Limb (tissue), 2 donors: ENCODE measurements at regions not wholly inside any gene's neighbourhood (a gene's known extent, or its start where the extent isn't known, plus 50 kb on each side); places are given as distances from the start of the nearest gene placed in this dataset.
A peak's percentile ranks its signal among the peaks of the same experiment; 100 is the strongest.

Experiments used
- DNase-seq, 2 donors: peaks; one replicate each; pipeline ENCODE4 v3.0.0-alpha.2; 2016; ENCODE audit errors: extremely low spot score in 2 of 2

DNA sequence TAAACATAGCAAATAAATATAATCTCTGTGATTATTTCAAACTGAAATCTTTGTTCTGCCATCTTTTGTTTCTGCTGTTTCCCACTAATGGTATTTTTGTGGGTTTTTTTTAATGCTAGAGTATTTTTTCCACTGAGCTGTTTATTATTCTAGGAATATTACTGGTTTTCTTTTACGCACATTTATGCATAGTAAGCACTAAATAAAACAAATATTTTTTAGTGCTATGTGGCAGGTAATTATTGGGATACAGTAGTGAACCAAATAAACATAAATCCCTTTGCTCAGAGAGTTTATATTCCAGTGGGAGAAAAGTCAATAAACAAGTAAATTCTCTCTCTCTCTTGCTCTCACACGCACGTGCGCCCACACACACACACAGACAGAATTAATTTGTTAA lies 397.4 kb downstream of the PRDM5 start:
- DNase-seq, result no peak

DNA sequence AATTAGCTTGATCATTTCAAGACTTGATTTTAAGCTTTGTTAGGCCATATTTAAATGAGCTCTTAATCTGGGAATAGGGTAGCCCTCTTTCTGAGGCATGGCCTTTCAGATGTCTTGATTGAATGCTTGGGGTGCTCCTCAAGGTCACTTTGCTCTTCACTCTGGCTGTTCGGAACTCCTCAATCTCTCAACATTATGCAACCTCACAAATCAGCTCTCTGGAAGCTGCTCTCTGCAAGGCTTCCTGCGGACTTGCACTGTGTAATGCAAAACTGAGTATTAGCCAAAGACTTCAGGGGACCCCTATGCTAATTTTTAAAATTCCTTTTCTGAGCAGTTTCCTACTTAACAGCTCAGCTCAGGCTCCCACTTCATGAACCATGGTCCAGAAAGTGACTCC lies 398.3 kb downstream of the PRDM5 start:
- no peak for DNase-seq

DNA sequence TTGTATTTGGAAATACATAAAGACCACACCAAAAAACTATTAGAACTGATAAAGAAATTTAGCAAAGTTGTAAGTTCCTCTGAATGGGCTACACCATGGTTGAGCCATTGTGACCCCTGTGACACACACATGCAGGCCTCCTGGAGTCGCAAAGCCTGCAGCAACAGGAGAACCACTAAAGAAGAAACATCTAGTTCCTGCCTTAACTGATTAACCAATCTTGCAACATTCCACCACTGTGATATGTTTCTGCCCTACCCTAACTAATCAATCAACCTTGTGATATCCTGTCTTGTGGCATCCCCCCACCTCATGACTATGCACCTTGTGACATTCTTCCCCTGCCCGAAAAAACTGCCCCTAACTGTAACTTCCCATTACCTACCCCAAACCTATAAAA lies 401.8 kb downstream of the PRDM5 start:
- no peak for DNase-seq

DNA sequence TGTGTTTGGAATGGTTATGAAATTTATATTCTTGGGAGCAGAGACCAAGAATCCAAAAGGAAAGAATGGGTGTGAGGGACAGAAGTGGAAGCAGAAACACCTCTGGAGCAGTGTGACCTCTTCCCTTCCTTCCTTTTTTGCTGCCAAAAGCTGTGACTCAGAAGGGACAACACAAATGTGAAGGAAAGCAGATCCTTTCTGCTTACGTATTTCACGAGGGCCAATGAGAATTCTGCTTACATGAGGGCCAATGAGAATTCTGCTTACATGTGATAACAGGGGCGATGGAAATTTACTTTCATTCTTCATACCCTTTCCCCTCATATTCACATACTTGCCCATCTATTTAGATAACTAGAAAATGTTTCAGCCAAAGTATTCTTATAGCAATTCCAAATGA lies 404.6 kb downstream of the PRDM5 start:
- DNase-seq, result no peak

DNA sequence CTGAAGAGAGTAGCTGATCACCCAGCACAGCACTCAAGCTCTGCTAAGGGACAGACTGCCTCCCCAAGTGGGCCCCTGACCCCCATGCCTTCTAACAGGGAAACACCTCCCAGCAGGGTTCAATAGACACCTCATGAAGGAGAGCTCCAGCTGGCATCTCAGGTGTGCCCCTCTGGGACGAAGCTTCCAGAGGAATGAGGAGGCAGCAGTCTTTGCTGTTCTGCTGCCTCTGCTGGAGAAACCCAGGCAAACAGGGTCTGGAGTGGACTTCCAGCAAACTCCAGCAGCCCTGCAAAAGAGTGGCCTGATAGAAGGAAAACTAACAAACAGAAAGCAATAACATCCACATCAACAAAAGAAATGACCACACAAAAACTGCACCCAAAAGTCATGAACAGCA lies 412.8 kb downstream of the PRDM5 start:
- DNase-seq, result no peak

DNA sequence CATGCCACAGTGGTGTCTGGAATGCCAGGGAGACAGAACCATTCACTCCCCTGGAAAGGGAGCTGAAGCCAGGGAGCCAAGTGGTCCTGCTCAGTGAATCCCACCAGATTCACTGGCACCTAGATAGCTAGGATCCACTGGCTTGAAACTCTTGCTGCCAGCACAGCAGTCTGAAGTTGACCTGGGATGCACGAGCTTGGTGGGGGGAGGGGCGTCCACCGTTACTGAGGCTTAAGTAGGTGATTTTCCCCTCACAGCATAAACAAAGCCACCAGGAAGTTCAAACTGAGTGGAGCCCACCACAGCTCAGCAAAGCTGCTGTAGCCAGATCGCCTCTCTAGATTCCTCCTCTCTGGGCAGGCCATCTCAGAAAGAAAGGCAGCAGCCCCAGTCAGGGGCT lies 413.3 kb downstream of the PRDM5 start:
- no peak for DNase-seq

DNA sequence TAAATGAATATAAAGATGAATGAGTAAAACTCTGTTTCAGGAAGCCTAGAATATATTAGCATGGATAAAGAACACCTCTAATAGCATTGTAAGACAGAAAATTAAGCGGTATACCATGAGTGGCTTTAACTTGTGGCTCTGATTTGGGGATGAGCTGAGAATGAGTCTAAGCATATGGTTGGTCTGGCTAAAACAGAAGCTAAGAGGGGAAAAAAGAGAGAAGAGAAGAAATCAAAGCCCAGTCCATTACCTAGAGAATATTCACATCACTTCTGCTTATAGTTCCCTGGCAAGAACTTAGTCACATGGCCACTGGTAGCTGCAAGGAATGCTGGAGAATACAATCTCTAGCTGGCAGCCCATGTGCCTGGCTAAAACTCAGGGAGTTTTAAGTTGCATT lies 414.5 kb downstream of the PRDM5 start:
- no peak for DNase-seq

DNA sequence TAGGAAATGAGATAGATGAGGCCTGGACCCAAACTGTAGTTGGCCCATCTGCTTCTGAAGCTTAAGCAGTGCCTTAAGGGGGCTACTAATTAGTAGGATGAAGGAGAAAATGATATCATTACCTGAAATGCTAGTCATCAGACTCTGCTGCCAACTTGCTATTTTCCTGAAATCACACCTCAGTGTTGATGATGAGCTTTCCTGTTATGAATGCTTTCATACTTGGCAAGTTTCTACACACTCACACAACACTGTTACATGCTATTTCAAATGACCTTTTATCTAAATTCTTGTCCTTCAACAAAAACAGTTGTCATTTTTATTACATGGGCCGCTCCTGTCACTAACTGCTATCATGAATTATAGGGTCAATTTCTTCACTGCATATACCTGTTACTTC lies 416.0 kb downstream of the PRDM5 start:
- no peak for DNase-seq

DNA sequence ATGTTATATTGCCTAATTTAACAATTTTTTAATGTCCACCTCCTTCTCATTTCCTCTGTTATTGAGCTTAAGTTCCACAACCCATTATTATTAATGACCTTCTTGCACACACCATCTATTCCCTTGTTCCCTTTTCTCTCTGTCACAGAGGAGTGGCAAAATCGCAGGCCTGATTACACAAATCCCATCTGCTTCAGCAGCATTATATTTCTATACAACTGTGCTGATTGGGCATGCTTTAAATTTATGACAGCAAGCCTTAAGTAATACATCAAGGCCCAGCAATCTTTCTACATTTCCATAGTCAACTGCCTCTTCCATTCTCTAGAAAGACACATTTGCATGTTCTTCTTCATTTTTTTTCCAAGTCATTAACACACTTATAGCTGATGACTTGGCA lies 423.8 kb downstream of the PRDM5 start:
- DNase-seq, result no peak

DNA sequence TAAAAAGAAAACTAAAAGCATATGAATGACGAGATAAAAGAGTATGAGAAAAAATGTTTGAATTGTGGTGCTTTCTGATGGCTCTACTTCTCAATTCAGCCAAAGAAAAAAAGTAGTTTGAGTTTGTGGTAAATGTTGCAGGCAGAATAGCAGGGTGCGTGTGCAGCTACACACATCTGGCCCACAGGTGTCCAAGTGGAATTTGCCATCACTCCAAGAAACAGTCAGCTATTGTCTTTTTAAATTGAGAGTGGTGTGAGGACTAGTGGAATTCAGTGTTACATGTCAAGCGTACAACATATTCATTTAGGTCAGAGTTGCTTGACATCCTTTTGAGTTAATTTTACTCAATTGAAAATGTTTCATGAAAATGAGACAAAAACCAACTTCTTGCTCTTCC lies 424.8 kb upstream of the MAD2L1 start:
- DNase-seq, result no peak

DNA sequence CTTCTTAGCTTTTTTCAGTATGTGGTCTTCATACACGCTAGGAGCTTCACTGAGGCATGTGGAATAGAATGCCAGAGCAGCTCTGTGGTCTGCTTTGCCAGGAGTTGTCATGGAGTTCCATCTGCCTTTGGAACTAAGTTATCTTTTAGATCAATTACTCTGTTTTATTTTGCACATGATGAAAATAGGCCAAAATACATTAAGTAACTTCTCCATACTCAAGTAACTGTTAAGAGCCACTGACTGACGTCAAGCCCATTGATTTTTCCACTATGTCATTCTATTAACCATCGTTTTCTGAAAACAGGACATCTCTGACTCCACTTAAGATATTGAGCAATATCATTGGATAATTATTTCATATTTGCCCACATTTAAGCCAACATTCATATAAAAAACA lies 415.1 kb upstream of the MAD2L1 start:
- DNase-seq, result no peak

DNA sequence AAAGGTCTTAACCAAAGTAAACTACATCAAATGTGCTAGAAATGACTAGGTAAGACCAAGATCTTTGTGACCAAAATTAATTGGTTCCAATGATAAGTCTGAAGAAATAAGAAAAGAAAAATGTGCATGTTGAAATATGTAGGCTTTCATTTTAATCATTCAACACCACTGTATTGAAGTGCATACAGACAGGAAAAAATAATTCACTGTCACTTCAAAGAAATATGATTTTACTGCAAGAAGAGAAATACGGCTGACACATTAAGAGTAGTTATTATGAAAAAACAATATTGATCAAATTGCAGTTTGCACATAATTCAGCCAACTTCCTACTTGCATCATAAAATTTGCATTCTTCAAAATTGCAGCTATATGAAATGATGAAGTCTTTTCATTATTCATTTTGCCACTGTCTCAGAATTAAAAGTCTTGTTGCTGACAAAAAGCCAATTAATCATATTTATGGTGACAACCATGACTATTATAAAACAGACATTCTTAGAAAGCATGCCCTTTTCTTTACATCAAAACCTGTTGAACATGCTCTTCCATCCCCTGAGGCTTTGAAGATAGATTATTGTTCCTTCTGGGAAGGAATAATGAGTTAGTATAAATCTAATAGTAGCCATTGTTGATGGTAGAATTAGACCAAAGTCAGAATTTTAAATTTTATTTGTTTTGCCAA lies 405.9 kb upstream of the MAD2L1 start:
- no peak for DNase-seq

DNA sequence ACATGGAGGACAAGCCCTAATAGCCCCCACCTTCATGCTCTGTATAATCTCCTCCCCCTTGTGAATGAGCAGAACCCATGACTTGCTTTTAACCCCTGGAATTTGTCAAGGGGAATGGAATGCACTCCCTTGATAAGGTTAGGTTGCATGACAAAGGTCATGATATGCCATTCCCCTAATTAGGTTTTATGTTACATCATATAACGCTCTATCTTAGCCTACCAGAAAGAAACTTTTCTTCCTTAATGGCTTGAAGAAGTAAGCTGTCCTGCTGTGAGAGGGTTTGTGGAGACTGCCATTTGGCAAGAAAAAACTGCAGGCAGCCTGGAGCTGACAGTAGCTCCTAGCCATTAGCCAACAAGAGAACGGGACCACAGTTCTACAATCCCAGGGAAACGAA lies 399.8 kb upstream of the MAD2L1 start:
- no peak for DNase-seq

DNA sequence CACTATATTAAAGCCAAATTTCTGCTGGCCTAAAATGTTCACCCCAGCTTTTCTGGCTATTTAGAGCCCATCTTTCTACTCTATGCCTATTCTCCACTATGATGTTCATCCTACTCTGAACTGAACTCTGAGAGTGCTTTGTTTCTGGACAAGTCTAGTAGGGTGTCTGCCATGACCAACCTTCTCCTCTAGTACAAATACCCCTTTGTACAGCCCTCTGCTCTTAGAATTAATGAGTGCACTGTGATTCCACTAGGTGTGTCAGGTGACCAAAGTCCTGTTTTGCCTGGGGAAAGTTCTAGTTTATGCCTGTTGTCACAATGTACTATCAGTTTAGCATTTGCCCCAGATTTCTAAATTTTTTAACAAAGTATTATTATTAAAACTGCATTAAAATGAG lies 388.1 kb upstream of the MAD2L1 start:
- DNase-seq, result no peak

DNA sequence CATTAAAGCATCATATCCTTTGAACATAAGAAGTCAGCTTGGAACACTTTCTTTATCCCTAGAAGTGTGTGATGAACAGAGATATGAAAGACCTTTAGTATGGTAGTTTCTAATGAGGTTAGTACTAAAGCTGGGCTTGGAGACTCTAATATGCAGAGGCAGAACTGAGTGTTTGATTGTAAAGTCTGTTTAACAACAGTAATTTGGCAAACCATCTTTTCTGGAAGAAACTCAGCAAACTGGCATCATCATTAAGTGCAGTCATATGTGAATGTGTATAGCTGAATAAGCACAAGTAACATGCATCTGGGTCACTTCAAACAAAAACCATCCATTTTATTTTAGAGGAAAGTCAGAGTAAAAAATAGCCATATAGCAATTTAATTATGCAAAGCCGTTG lies 385.9 kb upstream of the MAD2L1 start:
- no peak for DNase-seq

DNA sequence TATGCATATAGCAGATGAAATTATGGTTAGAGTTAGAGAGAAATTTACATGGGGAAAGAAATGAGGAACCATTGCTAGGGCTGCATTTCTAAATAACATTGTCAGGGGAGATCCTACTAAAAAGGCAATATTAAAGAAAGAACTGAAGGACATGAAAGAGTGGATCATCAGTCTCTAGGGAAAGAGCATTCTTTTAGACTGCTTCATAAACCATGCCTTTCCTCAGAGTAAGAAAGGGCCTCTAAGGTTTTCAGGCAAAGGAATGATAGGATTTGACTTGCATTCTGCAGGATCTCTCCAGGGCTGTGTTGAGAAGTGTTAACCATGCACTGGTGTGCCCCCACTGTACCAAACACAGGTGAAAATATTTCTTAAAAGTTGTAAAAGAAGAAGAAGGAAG lies 385.4 kb upstream of the MAD2L1 start:
- no peak for DNase-seq

DNA sequence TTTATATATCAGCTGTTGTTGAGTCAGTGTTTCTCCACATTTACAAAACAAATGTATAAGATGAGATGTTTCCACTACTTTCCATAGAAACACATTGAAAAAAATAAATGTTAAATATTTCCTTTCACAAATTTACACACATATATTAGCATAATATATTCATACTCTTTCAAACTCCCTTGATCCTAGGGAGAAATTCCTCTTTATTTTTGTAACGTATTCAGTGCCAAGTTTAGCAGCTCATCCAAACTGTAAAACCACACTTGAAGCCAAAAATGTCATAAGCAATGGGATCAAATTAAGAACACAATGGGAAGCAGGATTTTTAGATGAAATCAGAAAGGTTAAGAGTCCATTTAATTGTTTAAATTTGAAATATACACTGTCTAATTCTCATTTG lies 381.1 kb upstream of the MAD2L1 start:
- no peak for DNase-seq

DNA sequence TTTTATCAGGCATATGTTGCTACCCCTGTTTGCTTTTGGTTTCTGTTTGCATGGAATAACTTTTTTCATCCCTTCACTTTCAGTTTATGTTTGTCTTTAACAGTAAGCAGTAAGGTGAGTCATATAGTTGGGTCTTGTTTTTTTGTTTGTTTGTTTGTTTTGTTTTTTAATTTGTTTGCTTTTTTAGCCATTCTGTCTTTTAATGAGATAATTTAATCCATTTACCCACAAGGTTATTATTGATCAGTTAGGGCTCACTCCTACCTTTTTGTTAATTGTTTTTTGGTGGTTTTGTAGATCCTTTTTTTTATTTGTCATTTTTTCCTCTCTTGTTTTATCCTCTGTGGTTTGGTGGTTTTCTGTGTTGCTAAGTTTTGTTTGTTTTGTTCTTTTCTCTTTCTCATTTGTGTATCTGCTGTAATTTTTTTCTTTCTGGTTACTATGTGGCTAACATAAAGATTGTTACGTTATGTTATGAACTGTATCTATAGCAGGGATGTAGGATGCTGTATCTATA lies 379.5 kb upstream of the MAD2L1 start:
- no peak for DNase-seq

DNA sequence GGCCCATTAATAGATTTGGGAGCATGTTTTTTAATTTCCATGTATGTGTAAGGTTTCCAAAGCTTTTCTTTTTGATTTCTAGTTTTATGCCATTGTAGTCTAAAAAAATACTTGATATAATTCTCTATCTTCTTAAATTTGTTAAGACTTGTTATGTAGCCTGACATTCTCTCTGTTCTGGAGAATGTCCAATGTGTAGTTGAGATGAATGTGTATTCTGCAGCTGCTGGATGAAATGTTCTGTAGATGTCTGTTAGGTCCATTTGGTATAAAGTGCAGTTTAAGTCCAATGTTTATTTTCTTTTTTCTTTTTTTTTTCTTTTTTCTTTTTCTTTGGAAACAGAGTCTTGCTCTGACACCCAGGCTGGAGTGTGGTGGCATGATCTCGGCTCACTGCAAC lies 378.5 kb upstream of the MAD2L1 start:
- DNase-seq, result no peak

DNA sequence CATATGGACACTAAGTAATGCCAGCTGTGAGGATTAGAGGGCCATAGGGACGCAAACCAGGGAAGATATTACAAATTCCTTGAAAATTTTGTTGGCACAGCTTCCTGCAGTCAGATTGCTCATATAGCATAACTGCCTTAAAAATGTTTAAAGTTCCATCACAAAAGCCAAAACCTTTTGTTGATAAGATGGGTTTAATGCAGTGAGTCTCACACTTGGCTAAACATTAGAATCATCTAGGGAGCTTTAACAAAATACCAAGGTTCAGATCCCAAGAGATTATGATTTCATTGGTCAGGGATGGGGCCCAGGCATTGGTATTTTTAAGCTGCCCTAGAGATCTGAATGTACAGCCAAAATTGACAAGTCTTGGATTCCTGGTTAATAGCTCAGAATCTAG lies 376.5 kb upstream of the MAD2L1 start:
- peak in 1 of 2 donors; percentile 39 for DNase-seq

DNA sequence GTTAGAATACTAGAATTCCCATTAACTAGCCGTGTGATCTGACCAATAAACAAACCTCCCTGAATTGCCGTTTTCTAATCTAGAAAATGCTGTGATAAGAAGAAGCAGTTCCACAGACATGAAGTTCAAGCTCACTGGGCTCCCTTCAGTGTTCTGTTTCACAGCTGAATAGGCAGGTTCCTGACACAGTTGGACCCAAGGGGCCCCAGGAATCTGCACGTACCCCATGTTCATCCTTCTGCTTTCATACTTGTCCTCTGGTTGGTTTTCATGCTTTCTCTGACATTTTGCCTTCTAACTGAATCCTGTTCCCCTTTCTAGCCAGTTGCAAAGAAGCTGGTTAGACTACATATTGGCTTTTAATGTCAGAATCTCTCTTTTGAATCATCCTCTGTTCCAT lies 374.1 kb upstream of the MAD2L1 start:
- no peak for DNase-seq

DNA sequence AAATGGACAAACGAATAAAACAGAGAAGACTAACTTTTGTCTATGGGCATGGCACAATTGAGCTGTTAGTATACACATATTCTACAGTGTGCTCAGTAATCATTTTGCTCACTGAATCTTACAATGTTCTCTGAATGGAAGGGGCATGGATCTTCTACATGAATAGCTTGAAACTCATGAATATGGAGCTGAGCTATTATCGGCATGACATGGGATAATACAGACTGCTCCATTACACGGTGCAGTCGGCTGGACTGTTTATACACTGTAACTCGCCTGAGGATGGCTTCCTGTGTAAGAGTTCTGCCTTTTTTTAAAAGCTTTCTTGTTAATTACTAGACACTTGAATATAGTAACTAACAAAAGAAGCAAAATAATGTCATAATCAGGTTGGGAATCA lies 368.5 kb upstream of the MAD2L1 start:
- no peak for DNase-seq

DNA sequence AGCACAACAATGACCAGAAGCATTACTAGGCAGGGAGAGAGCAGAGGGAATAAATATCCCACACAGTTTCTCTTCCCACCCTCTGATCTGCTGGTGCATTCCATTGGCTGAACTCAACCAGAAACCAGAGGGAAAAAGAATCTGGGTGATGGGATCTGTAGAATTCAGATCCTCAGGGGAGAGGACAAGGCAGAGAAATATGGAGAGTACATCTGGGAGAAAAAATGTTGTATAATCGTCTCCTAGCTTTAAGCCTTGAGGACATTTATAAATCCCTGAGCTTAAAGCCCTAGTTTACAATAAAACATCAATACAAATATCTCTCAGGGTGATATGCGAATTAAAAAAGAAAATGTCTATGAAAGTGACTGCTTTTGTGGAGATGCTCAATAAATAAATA lies 368.1 kb upstream of the MAD2L1 start:
- DNase-seq, result no peak

DNA sequence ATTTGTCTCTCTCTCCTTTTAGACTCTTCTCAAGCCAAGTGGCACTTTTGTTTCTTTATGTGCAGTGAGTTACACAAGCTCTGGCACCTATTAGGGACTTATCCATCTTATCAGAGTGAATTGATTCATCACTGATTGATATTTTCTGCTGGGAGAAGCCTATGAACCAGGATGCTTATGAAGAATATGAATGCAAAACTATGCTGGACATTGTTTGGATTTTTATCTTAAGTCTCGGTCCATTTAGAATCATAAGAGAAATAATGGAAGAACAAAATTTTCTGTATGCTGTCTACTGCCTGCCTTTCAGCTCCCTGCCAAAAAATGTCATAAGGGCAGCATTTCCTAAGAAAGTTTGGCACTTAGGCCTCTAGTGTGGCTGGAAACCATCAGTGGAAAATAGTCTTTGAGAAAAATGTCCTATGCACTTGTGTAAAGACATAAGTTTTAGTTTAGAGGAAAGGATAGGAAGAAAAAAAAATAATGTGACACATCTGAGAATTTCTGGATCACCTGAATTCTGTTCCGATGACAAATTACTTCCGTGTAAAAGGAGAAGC lies 365.7 kb upstream of the MAD2L1 start:
- no peak for DNase-seq
